Neural progenitor cell (in vitro differentiated cells): ENCODE measurements at regions not wholly inside any gene's neighbourhood (a gene's known extent, or its start where the extent isn't known, plus 50 kb on each side); places are given as distances from the start of the nearest gene placed in this dataset.

Source experiments
- DNase-seq: peaks from one replicate; pipeline ENCODE4 v3.0.0-alpha.2; 2016; ENCODE audit warnings: low spot score
- H2AFZ ChIP-seq: fragments of 200-600 bp; sonication (generic); replicated peaks from 2 replicates; pipeline ENCODE4 v1.6.1; 2016; ENCODE audit warnings: antibody characterized with exemption
- H3F3A ChIP-seq: fragments of 200-600 bp; sonication (generic); 2 replicates; pipeline ENCODE4 v1.6.1; 2016; ENCODE audit warnings: antibody characterized with exemption, low read depth
- H3K27ac ChIP-seq: fragments of 200-600 bp; sonication (generic); 2 replicates; pipeline ENCODE4 v1.5.1; 2016; ENCODE audit warnings: mild to moderate bottlenecking
- H3K27me3 ChIP-seq: fragments of 200-600 bp; sonication (generic); 2 replicates; pipeline ENCODE4 v1.6.1; 2016; ENCODE audit warnings: mild to moderate bottlenecking, moderate library complexity
- H3K36me3 ChIP-seq: fragments of 200-600 bp; sonication (generic); 2 replicates; pipeline ENCODE4 v1.5.1; 2016
- H3K4me1 ChIP-seq: fragments of 200-600 bp; sonication (generic); 2 replicates; pipeline ENCODE4 v1.6.1; 2016; ENCODE audit warnings: mixed run types
- H3K4me2 ChIP-seq: fragments of 200-600 bp; sonication (generic); 2 replicates; pipeline ENCODE4 v1.6.1; 2016
- H3K4me3 ChIP-seq: fragments of 200-600 bp; sonication (generic); 2 replicates; pipeline ENCODE4 v1.5.1; 2016
- H3K79me2 ChIP-seq: fragments of 200-600 bp; sonication (generic); 2 replicates; pipeline ENCODE4 v1.6.1; 2016; ENCODE audit warnings: low read depth
- H3K9ac ChIP-seq: fragments of 200-600 bp; sonication (generic); 2 replicates; pipeline ENCODE4 v1.6.1; 2016
- H3K9me3 ChIP-seq: fragments of 200-600 bp; sonication (generic); 2 replicates; pipeline ENCODE4 v1.5.1; 2016; ENCODE audit warnings: low read depth
- H4K20me1 ChIP-seq: fragments of 200-600 bp; sonication (generic); 2 replicates; pipeline ENCODE4 v1.6.1; 2016; ENCODE audit warnings: low read depth
- H3K27ac Mint-ChIP-seq: 3 replicates; pipeline ENCODE4 v1.8.0; 2021; ENCODE audit warnings: mixed read lengths
- H3K27me3 Mint-ChIP-seq: 2 replicates; pipeline ENCODE4 v1.8.0; 2022; ENCODE audit warnings: low read depth, mild to moderate bottlenecking, inconsistent platforms, moderate library complexity, mixed read lengths; ENCODE audit not compliant: insufficient read depth
- H3K36me3 Mint-ChIP-seq: 3 replicates; pipeline ENCODE4 v1.8.0; 2021; ENCODE audit warnings: mixed read lengths
- H3K4me1 Mint-ChIP-seq: 3 replicates; pipeline ENCODE4 v1.8.0; 2021; ENCODE audit warnings: mixed read lengths
- H3K4me3 Mint-ChIP-seq: 3 replicates; pipeline ENCODE4 v1.8.0; 2021; ENCODE audit warnings: mild to moderate bottlenecking, moderate library complexity, mixed read lengths
- H3K9me3 Mint-ChIP-seq: 3 replicates; pipeline ENCODE4 v1.8.0; 2020; ENCODE audit warnings: mixed read lengths
- EZH2 ChIP-seq: fragments of 200-600 bp; sonication (generic); IDR thresholded peaks from 2 replicates; pipeline ENCODE4 v1.6.1; 2017; ENCODE audit warnings: antibody characterized with exemption, mild to moderate bottlenecking, moderate library complexity
- EZH2phosphoT487 ChIP-seq: fragments of 200-600 bp; sonication (generic); IDR thresholded peaks from 2 replicates; pipeline ENCODE4 v1.6.1; 2017; ENCODE audit warnings: antibody characterized with exemption
- TF ChIP-seq, protein P1 (sequence below): fragments of 200-600 bp; sonication (generic); IDR thresholded peaks from 2 replicates; pipeline ENCODE4 v1.5.1; 2017; ENCODE audit warnings: antibody characterized with exemption, mild to moderate bottlenecking

DNA sequence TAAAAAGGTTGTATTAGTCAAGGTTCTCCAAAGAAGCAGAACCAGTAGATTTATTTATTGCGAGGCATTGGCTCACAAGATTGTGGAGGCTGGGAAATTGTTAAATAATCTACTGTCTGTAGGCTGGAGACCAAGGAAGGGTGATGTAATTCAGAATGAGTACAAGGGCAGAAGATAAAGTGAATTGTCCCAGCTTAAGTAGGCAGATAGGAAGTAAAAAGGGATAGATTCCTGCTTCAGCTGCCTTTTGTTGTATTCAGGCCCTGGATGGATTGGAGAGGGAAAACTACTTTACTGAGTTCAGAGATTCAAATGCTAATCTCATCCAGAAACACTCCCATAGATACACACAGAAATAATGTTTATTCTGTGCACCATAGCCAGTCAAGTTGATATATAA, 301.1 kb downstream of the CYLC2 start:
- no peak overlapping the region for H3K4me3 Mint-ChIP-seq
- peaks cover 2% of the 10 kb centered on the region for H3K9me3 Mint-ChIP-seq
- H3K9ac ChIP-seq = no peak overlapping the region
- no peaks in the 10 kb centered on the region for H4K20me1 ChIP-seq
- TF ChIP-seq EZH2 = no peak
- no peaks in the 10 kb centered on the region for H3K79me2 ChIP-seq
- no peaks in the 10 kb centered on the region for H3K27me3 ChIP-seq
- no peak overlapping the region for H3K4me2 ChIP-seq
- peak; percentile 6 for DNase-seq
- peaks cover 2% of the 10 kb centered on the region for H3K36me3 Mint-ChIP-seq
- H3K9me3 ChIP-seq = no peaks in the 10 kb centered on the region
- H2AFZ ChIP-seq = no peak overlapping the region
- no peaks in the 10 kb centered on the region for H3K4me1 Mint-ChIP-seq
- no peaks in the 10 kb centered on the region for H3K36me3 ChIP-seq
- no peak overlapping the region for H3K4me3 ChIP-seq
- H3K27ac ChIP-seq = no peak overlapping the region
- H3F3A ChIP-seq = no peaks in the 10 kb centered on the region
- no peaks in the 10 kb centered on the region for H3K4me1 ChIP-seq
- no peak overlapping the region for H3K27ac Mint-ChIP-seq
- no peaks in the 10 kb centered on the region for H3K27me3 Mint-ChIP-seq

- Histone ChIP-seq H3K27ac (no peak overlapping the region), H3F3A (no peaks in the 10 kb centered on the region), H3K9me3 (peaks cover 6% of the 10 kb centered on the region), H3K4me1 (no peaks in the 10 kb centered on the region), H2AFZ (no peak overlapping the region), H3K27me3 (no peaks in the 10 kb centered on the region), H4K20me1 (no peaks in the 10 kb centered on the region), H3K79me2 (no peaks in the 10 kb centered on the region), H3K9ac (no peak overlapping the region), H3K4me3 (no peak overlapping the region), H3K4me2 (no peak overlapping the region), H3K36me3 (no peaks in the 10 kb centered on the region)
- Mint-ChIP-seq H3K27me3 (no peaks in the 10 kb centered on the region), H3K9me3 (peaks cover 2% of the 10 kb centered on the region), H3K4me3 (no peak overlapping the region), H3K4me1 (no peaks in the 10 kb centered on the region), H3K36me3 (no peaks in the 10 kb centered on the region), H3K27ac (no peak overlapping the region)
- TF ChIP-seq EZH2phosphoT487 (no peak), EZH2 (no peak)
- TF ChIP-seq, protein P1, sequence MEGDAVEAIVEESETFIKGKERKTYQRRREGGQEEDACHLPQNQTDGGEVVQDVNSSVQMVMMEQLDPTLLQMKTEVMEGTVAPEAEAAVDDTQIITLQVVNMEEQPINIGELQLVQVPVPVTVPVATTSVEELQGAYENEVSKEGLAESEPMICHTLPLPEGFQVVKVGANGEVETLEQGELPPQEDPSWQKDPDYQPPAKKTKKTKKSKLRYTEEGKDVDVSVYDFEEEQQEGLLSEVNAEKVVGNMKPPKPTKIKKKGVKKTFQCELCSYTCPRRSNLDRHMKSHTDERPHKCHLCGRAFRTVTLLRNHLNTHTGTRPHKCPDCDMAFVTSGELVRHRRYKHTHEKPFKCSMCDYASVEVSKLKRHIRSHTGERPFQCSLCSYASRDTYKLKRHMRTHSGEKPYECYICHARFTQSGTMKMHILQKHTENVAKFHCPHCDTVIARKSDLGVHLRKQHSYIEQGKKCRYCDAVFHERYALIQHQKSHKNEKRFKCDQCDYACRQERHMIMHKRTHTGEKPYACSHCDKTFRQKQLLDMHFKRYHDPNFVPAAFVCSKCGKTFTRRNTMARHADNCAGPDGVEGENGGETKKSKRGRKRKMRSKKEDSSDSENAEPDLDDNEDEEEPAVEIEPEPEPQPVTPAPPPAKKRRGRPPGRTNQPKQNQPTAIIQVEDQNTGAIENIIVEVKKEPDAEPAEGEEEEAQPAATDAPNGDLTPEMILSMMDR = no peak
- no peak for DNase-seq
These were observed 305.9 kb downstream of the CYLC2 start for GRCh38 chr9:103301051-103301450.

- peaks cover 4% of the 10 kb centered on the region for H3K9me3 Mint-ChIP-seq
- Histone ChIP-seq H3K79me2 (no peaks in the 10 kb centered on the region), H3K27ac (no peak overlapping the region), H4K20me1 (no peaks in the 10 kb centered on the region), H3F3A (no peaks in the 10 kb centered on the region), H3K4me2 (no peak overlapping the region), H3K9ac (no peak overlapping the region), H3K9me3 (peaks cover 6% of the 10 kb centered on the region), H3K27me3 (no peaks in the 10 kb centered on the region), H2AFZ (no peak overlapping the region), H3K4me3 (no peak overlapping the region), H3K4me1 (no peaks in the 10 kb centered on the region), H3K36me3 (no peaks in the 10 kb centered on the region)
- DNase-seq = no peak
- TF ChIP-seq, protein P1 = no peak
- TF ChIP-seq EZH2phosphoT487 (no peak), EZH2 (no peak)
- no peaks in the 10 kb centered on the region for H3K36me3 Mint-ChIP-seq
- no peak overlapping the region for H3K4me3 Mint-ChIP-seq
- H3K27ac Mint-ChIP-seq = no peak overlapping the region
- H3K4me1 Mint-ChIP-seq = no peaks in the 10 kb centered on the region
- H3K27me3 Mint-ChIP-seq = no peaks in the 10 kb centered on the region
These were observed 309.7 kb downstream of the CYLC2 start for GRCh38 chr9:103304797-103305196.

- Mint-ChIP-seq H3K9me3 (no peaks in the 10 kb centered on the region), H3K4me1 (no peaks in the 10 kb centered on the region), H3K27ac (no peak overlapping the region), H3K27me3 (no peaks in the 10 kb centered on the region), H3K36me3 (no peaks in the 10 kb centered on the region), H3K4me3 (no peak overlapping the region)
- no peaks in the 10 kb centered on the region for H4K20me1 ChIP-seq
- no peaks in the 10 kb centered on the region for H3K36me3 ChIP-seq
- no peaks in the 10 kb centered on the region for H3K4me1 ChIP-seq
- TF ChIP-seq, protein P1 = peak; percentile 39
- TF ChIP-seq EZH2phosphoT487 = no peak
- H2AFZ ChIP-seq = no peak overlapping the region
- H3F3A ChIP-seq = no peaks in the 10 kb centered on the region
- no peak for DNase-seq
- no peak overlapping the region for H3K27ac ChIP-seq
- H3K4me3 ChIP-seq = no peak overlapping the region
- no peak overlapping the region for H3K9ac ChIP-seq
- H3K27me3 ChIP-seq = no peaks in the 10 kb centered on the region
- no peak overlapping the region for H3K4me2 ChIP-seq
- no peaks in the 10 kb centered on the region for H3K79me2 ChIP-seq
- no peaks in the 10 kb centered on the region for H3K9me3 ChIP-seq
These were observed 324.8 kb downstream of the CYLC2 start for GRCh38 chr9:103319979-103320378.
